A549 (cell line): ENCODE measurements at regions not wholly inside any gene's neighbourhood (a gene's known extent, or its start where the extent isn't known, plus 50 kb on each side); places are given as distances from the start of the nearest gene placed in this dataset.

ENCODE experiments used
- ATAC-seq, 2 experiments: fragments of 200-7000 bp in 1 of 2; fragments of >200 bp in 1 of 2; cut with Nextera tagmentation in 1 of 2; cut with Tn5 transposase in 1 of 2; 3 replicates each; pipeline versions ENCODE4 v1.8.0 to v1.9.1; 2018 to 2020; ENCODE audit warnings: mild to moderate bottlenecking in 1 of 2, moderate library complexity in 1 of 2
- CTCF ChIA-PET: fragments of 300-600 bp; sonication (Branson Sonifier 250); formaldehyde crosslinking; extraction: SDS; loops from one replicate; lab custom pipeline; 2021; ENCODE audit warnings: antibody characterized with exemption, inconsistent platforms; lab: Yijun Ruan, JAX
- POLR2A ChIA-PET: fragments of 350-600 bp; formaldehyde crosslinking; extraction: SDS; loops from one replicate; lab custom pipeline; 2021; ENCODE audit warnings: antibody characterized with exemption, inconsistent platforms; lab: Yijun Ruan, JAX
- DNase-seq, 2 experiments: peaks; one replicate each; pipeline versions ENCODE4 v3.0.0 to v3.0.0-alpha.2; 2011 to 2016; ENCODE audit warnings: low read depth in 1 of 2, low spot score in 1 of 2
- FAIRE-seq: peaks from 2 replicates; lab custom pipeline; 2011; peaks lifted over from hg19 to GRCh38; lab: Jason Lieb, UNC
- H3K27ac ChIP-seq, 2 experiments: fragments of >200 bp; sonication (Bioruptor Twin); formaldehyde crosslinking; 3 replicates each; pipeline ENCODE4 v1.5.1; 2016 to 2017
- H3K4me1 ChIP-seq: fragments of >200 bp; sonication (Bioruptor Twin); formaldehyde crosslinking; 3 replicates; pipeline ENCODE4 v1.6.1; 2016
- H3K4me2 ChIP-seq: fragments of >200 bp; sonication (Bioruptor Twin); formaldehyde crosslinking; 3 replicates; pipeline ENCODE4 v1.6.1; 2016
- H3K4me3 ChIP-seq: fragments of >200 bp; sonication (Bioruptor Twin); formaldehyde crosslinking; 3 replicates; pipeline ENCODE4 v1.5.1; 2016
- H3K9me3 ChIP-seq: fragments of >200 bp; sonication (Bioruptor Twin); formaldehyde crosslinking; 3 replicates; pipeline ENCODE4 v1.6.1; 2016
- ATOH8 ChIP-seq: fragments of 250-450 bp; sonication (Bioruptor Pico); IDR thresholded peaks from 2 replicates; pipeline ENCODE4 v1.5.0; 2020; ENCODE audit warnings: low read depth, mild to moderate bottlenecking, moderate library complexity
- BCL3 ChIP-seq: fragments of >200 bp; sonication (Bioruptor Twin); formaldehyde crosslinking; IDR thresholded peaks from 3 replicates; pipeline ENCODE4 v1.6.1; 2016
- E2F6 ChIP-seq: IDR thresholded peaks from 2 replicates; pipeline ENCODE4 v1.6.1; 2012; ENCODE audit warnings: low read depth, borderline replicate concordance
- EHMT2 ChIP-seq: fragments of 200-600 bp; sonication (generic); IDR thresholded peaks from 2 replicates; pipeline ENCODE4 v1.6.1; 2016; ENCODE audit warnings: antibody characterized with exemption, low read depth, mild to moderate bottlenecking, moderate library complexity
- FOSB ChIP-seq: fragments of 250-450 bp; sonication (Bioruptor Pico); IDR thresholded peaks from 2 replicates; pipeline ENCODE4 v1.5.0; 2020; ENCODE audit warnings: mild to moderate bottlenecking, moderate library complexity
- FOSL2 ChIP-seq, 2 experiments: fragments of 450-650 bp in 1 of 2; fragments of >200 bp in 1 of 2; sonication (Bioruptor Twin) in 1 of 2; formaldehyde crosslinking; IDR thresholded peaks; 2 replicates each; pipeline versions ENCODE4 v1.5.0 to v1.6.1; 2016 to 2020; ENCODE audit warnings: mild to moderate bottlenecking in 1 of 2, moderate library complexity in 1 of 2
- FOXS1 ChIP-seq: fragments of 250-450 bp; sonication (Bioruptor Pico); IDR thresholded peaks from 2 replicates; pipeline ENCODE4 v1.5.0; 2020; ENCODE audit warnings: mild to moderate bottlenecking, moderate library complexity
- GATA3 ChIP-seq: IDR thresholded peaks from 2 replicates; pipeline ENCODE4 v1.6.1; 2012; ENCODE audit warnings: borderline replicate concordance
- HOXB5 ChIP-seq: fragments of 250-450 bp; sonication (Bioruptor Pico); IDR thresholded peaks from 2 replicates; pipeline ENCODE4 v1.5.0; 2020; ENCODE audit warnings: mild to moderate bottlenecking, moderate library complexity
- JUN ChIP-seq, 2 experiments: fragments of >200 bp; sonication (Bioruptor Twin); formaldehyde crosslinking; IDR thresholded peaks; 2 replicates in 1 of 2; 3 replicates in 1 of 2; pipeline ENCODE4 v1.6.1; 2016 to 2017
- KDM5A ChIP-seq: fragments of 200-600 bp; sonication (generic); IDR thresholded peaks from 2 replicates; pipeline ENCODE4 v1.6.1; 2016; ENCODE audit warnings: antibody characterized with exemption, mild to moderate bottlenecking
- MYC ChIP-seq: IDR thresholded peaks from 2 replicates; pipeline ENCODE4 v1.6.1; 2012; ENCODE audit warnings: mild to moderate bottlenecking, inconsistent platforms, low read length, improper control_type of control experiment, borderline replicate concordance
- NFE2L2 ChIP-seq: fragments of 150-350 bp; conservative IDR thresholded peaks from 2 replicates; pipeline ENCODE4 v1.6.1; 2014; ENCODE audit warnings: low read length
- PHF8 ChIP-seq: fragments of 200-600 bp; sonication (generic); IDR thresholded peaks from 2 replicates; pipeline ENCODE4 v1.6.1; 2016; ENCODE audit warnings: low read depth, mild to moderate bottlenecking, antibody characterized with exemption, moderate library complexity, borderline replicate concordance
- POLR2A ChIP-seq: IDR thresholded peaks from 2 replicates; pipeline ENCODE4 v1.6.1; 2012; ENCODE audit warnings: mild to moderate bottlenecking, low read length
- RARB ChIP-seq: fragments of 250-450 bp; sonication (Bioruptor Pico); IDR thresholded peaks from 2 replicates; pipeline ENCODE4 v1.8.0; 2021; ENCODE audit warnings: mild to moderate bottlenecking, moderate library complexity
- RFX5 ChIP-seq: fragments of 450-650 bp; IDR thresholded peaks from 2 replicates; pipeline ENCODE4 v1.7.1; 2014; ENCODE audit warnings: antibody characterized with exemption, mild to moderate bottlenecking, moderate library complexity
- ZC3H11A ChIP-seq: fragments of 450-650 bp; IDR thresholded peaks from 2 replicates; pipeline ENCODE4 v1.6.1; 2014; ENCODE audit warnings: antibody characterized with exemption, mild to moderate bottlenecking
- ZFP36 ChIP-seq: fragments of 450-650 bp; IDR thresholded peaks from 2 replicates; pipeline ENCODE4 v1.6.1; 2014; ENCODE audit warnings: borderline replicate concordance; ENCODE audit not compliant: partially characterized antibody
- ZSCAN20 ChIP-seq: fragments of 250-450 bp; sonication (Bioruptor Pico); IDR thresholded peaks from 2 replicates; pipeline ENCODE4 v1.8.0; 2022; ENCODE audit warnings: mild to moderate bottlenecking, moderate library complexity
- whole genome bisulfite sequencing: methylation state at CpG from one replicate; pipeline ENCODE4 v1.1.6; 2017; ENCODE audit errors: missing lambda C conversion rate; 5-methylcytosine and 5-hydroxymethylcytosine counted together
- TF ChIP-seq, protein P1 (sequence below): fragments of 150-350 bp; IDR thresholded peaks from 2 replicates; pipeline ENCODE4 v1.6.1; 2014; ENCODE audit warnings: low read depth, mild to moderate bottlenecking, low read length
- TF ChIP-seq, protein P2 (sequence below): fragments of >200 bp; sonication (Bioruptor Twin); formaldehyde crosslinking; IDR thresholded peaks from 2 replicates; pipeline ENCODE4 v1.6.1; 2016
- TF ChIP-seq, protein P3 (sequence below): fragments of 200-600 bp; sonication (generic); IDR thresholded peaks from 2 replicates; pipeline ENCODE4 v1.6.1; 2016; ENCODE audit warnings: antibody characterized with exemption, mild to moderate bottlenecking, moderate library complexity

DNA sequence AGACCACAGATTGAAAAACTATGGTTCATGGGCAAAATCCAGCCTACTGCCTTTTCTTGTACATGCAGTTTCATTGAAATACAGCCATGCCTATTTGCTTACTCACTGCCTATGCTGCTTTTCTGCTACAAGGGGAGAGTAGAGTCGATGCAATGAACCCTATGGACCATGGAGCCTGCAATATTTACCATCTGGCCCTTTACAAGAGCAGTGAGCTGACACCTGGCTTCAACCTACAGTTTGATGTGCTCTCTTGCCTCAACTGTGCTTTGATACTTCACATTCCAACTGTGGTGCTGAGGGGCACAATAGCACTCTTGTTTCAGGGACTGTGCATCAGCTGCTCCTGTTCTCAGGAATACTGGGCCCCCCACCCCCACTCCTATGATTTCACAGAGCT is 239.5 kb upstream of the SORL1-AS1 start:
- ChIA-PET POLR2A (no interaction called here), CTCF (no interaction called here)
- no peak for FAIRE-seq
- TF ChIP-seq EHMT2: no peak
- no peak for TF ChIP-seq RARB (CRISPR knock-in tag)
- no peak for TF ChIP-seq NFE2L2
- TF ChIP-seq, protein P1, sequence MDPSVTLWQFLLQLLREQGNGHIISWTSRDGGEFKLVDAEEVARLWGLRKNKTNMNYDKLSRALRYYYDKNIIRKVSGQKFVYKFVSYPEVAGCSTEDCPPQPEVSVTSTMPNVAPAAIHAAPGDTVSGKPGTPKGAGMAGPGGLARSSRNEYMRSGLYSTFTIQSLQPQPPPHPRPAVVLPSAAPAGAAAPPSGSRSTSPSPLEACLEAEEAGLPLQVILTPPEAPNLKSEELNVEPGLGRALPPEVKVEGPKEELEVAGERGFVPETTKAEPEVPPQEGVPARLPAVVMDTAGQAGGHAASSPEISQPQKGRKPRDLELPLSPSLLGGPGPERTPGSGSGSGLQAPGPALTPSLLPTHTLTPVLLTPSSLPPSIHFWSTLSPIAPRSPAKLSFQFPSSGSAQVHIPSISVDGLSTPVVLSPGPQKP: no peak
- no peaks in the 10 kb centered on the region for H3K4me1 ChIP-seq
- H3K27ac ChIP-seq: no peak overlapping the region
- H3K4me2 ChIP-seq: no peak overlapping the region
- no peak for ATAC-seq
- 0% methylated on average over 1 of the region's 1 CpG for WGBS
- H3K4me3 ChIP-seq: no peak overlapping the region
- DNase-seq: no peak
- no peaks in the 10 kb centered on the region for H3K9me3 ChIP-seq

DNA sequence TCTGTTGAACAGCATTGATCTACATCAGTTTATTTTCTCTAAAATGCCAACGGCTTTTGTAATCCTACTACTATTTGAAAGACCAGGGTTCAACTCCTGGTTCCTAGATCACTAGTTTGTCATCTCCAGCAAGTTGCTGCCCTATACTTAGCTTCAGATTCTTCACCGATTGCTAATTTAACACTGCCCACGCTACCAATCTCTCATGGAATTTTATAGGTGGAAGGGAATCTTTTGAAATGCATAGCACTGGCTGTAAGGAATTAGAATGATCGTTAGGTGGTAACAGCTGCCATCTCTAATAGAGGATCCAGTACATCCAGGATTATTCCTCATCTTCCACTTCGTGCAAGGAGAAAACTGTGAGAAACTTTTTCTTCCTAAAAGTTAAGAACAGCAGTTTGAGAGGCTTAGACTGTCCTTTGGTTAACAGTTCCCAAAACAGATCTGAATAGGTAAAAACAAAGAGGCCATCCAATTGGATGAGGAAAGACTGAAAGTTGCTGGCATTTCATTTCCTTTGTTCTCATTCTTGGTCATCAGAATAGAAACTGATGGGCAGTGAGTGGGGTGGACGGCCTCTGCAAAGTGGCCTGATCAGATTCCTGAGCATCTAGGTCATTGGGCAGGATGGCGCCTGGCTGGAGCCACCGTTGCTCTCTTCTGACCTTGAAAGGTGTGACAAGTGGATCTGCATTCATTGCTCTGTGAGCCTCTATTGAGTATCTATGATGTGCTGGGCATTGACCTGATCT is 236.3 kb upstream of the SORL1-AS1 start:
- no peaks in the 10 kb centered on the region for H3K9me3 ChIP-seq
- DNase-seq: no peak
- no peak for FAIRE-seq
- 19% methylated on average over 8 of the region's 8 CpGs for WGBS
- H3K4me3 ChIP-seq: no peak overlapping the region
- ChIA-PET POLR2A (no interaction called here), CTCF (no interaction called here)
- H3K27ac ChIP-seq: no peak overlapping the region
- H3K4me1 ChIP-seq: no peaks in the 10 kb centered on the region
- TF ChIP-seq RARB (CRISPR knock-in tag) (no peak), ZC3H11A (no peak), RFX5 (no peak), HOXB5 (CRISPR knock-in tag) (no peak), FOSL2 (IDR thresholded peaks at IDR 0.05) (no peak), FOSL2 (CRISPR knock-in tag; IDR thresholded peaks at IDR 0.05) (no peak), ATOH8 (CRISPR knock-in tag) (no peak), JUN (IDR thresholded peaks at IDR 0.05) (no peak), E2F6 (no peak), NFE2L2 (no peak), ZFP36 (no peak), KDM5A (no peak), ZSCAN20 (CRISPR knock-in tag) (no peak), FOXS1 (CRISPR knock-in tag) (no peak)
- H3K4me2 ChIP-seq: no peak overlapping the region
- ATAC-seq: no peak

DNA sequence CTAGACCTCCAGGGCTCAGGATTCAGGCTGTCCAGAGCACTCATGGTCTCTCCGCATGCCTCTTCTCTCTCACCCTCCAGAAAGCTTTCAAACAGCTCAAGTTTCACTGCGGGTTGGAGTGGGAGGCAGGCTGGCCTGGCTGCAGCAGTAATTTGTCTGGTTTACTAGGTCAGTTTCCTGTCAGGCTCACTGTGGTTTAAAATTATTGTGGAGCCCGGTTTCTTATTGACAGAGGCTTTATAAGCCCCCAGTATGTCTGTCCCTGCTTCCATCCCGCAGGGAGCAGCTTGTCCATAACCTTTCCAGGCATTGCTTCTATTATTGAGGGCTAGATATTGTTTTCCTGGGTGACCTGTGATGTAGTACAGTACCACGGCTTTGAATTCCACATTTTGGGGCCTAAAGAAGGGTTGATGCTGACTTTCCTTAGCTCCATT is 235.3 kb upstream of the SORL1-AS1 start:
- FAIRE-seq: no peak
- DNase-seq: no peak
- Histone ChIP-seq H3K4me1 (no peaks in the 10 kb centered on the region), H3K27ac (no peak overlapping the region), H3K4me2 (no peak overlapping the region), H3K4me3 (no peak overlapping the region), H3K9me3 (no peaks in the 10 kb centered on the region)
- ATAC-seq: no peak
- ChIA-PET POLR2A (no interaction called here), CTCF (interaction anchor here (0.6 kb wide), 1 partner anchor 226 kb away, joined by 3 read pairs; no protein-coding TSS in a partner anchor)
- WGBS: 21% methylated on average over 4 of the region's 5 CpGs
- TF ChIP-seq, protein P2, sequence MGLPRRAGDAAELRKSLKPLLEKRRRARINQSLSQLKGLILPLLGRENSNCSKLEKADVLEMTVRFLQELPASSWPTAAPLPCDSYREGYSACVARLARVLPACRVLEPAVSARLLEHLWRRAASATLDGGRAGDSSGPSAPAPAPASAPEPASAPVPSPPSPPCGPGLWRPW: no peak
- no peak for TF ChIP-seq POLR2A
- no peak for TF ChIP-seq NFE2L2
- TF ChIP-seq GATA3: no peak
- no peak for TF ChIP-seq MYC
- TF ChIP-seq, protein P3, sequence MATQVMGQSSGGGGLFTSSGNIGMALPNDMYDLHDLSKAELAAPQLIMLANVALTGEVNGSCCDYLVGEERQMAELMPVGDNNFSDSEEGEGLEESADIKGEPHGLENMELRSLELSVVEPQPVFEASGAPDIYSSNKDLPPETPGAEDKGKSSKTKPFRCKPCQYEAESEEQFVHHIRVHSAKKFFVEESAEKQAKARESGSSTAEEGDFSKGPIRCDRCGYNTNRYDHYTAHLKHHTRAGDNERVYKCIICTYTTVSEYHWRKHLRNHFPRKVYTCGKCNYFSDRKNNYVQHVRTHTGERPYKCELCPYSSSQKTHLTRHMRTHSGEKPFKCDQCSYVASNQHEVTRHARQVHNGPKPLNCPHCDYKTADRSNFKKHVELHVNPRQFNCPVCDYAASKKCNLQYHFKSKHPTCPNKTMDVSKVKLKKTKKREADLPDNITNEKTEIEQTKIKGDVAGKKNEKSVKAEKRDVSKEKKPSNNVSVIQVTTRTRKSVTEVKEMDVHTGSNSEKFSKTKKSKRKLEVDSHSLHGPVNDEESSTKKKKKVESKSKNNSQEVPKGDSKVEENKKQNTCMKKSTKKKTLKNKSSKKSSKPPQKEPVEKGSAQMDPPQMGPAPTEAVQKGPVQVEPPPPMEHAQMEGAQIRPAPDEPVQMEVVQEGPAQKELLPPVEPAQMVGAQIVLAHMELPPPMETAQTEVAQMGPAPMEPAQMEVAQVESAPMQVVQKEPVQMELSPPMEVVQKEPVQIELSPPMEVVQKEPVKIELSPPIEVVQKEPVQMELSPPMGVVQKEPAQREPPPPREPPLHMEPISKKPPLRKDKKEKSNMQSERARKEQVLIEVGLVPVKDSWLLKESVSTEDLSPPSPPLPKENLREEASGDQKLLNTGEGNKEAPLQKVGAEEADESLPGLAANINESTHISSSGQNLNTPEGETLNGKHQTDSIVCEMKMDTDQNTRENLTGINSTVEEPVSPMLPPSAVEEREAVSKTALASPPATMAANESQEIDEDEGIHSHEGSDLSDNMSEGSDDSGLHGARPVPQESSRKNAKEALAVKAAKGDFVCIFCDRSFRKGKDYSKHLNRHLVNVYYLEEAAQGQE: no peak
- TF ChIP-seq ATOH8 (CRISPR knock-in tag): no peak
- no peak for TF ChIP-seq FOSB (CRISPR knock-in tag)
- no peak for TF ChIP-seq BCL3
- no peak for TF ChIP-seq PHF8
- TF ChIP-seq ZSCAN20 (CRISPR knock-in tag): no peak
- TF ChIP-seq FOSL2 (IDR thresholded peaks at IDR 0.05): no peak
- TF ChIP-seq FOSL2 (CRISPR knock-in tag; IDR thresholded peaks at IDR 0.05): no peak
